Neural cell (in vitro differentiated cells): ENCODE measurements at regions not wholly inside any gene's neighbourhood (a gene's known extent, or its start where the extent isn't known, plus 50 kb on each side); places are given as distances from the start of the nearest gene placed in this dataset.

ENCODE experiments used
- EZH2 ChIP-seq: fragments of 200-600, 300-800 bp; shearing (Covaris generic), sonication (generic); IDR thresholded peaks from 2 replicates; pipeline ENCODE4 v1.6.1; 2014; ENCODE audit warnings: antibody characterized with exemption, low read length, borderline replicate concordance, mild to moderate bottlenecking; ENCODE audit not compliant: insufficient read depth, poor library complexity, severe bottlenecking
- POLR2AphosphoS5 ChIP-seq: IDR thresholded peaks from 2 replicates; pipeline ENCODE4 v1.6.1; 2012
- RAD21 ChIP-seq: fragments of 450-650 bp; conservative IDR thresholded peaks from 2 replicates; pipeline ENCODE4 v1.6.1; 2014; ENCODE audit warnings: antibody characterized with exemption, mild to moderate bottlenecking, moderate library complexity
- REST ChIP-seq: IDR thresholded peaks from 2 replicates; pipeline ENCODE4 v1.6.1; 2012; ENCODE audit warnings: borderline replicate concordance
- TAF1 ChIP-seq: IDR thresholded peaks from 2 replicates; pipeline ENCODE4 v1.6.1; 2012; ENCODE audit warnings: low read depth
- TF ChIP-seq, protein P1 (sequence below): fragments of 450-650 bp; IDR thresholded peaks from 2 replicates; pipeline ENCODE4 v1.5.1; 2014; ENCODE audit warnings: antibody characterized with exemption, mild to moderate bottlenecking, moderate library complexity; ENCODE audit not compliant: poor library complexity, severe bottlenecking

- TF ChIP-seq, protein P1, sequence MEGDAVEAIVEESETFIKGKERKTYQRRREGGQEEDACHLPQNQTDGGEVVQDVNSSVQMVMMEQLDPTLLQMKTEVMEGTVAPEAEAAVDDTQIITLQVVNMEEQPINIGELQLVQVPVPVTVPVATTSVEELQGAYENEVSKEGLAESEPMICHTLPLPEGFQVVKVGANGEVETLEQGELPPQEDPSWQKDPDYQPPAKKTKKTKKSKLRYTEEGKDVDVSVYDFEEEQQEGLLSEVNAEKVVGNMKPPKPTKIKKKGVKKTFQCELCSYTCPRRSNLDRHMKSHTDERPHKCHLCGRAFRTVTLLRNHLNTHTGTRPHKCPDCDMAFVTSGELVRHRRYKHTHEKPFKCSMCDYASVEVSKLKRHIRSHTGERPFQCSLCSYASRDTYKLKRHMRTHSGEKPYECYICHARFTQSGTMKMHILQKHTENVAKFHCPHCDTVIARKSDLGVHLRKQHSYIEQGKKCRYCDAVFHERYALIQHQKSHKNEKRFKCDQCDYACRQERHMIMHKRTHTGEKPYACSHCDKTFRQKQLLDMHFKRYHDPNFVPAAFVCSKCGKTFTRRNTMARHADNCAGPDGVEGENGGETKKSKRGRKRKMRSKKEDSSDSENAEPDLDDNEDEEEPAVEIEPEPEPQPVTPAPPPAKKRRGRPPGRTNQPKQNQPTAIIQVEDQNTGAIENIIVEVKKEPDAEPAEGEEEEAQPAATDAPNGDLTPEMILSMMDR = no peak
- TF ChIP-seq POLR2AphosphoS5 (no peak), EZH2 (no peak), TAF1 (no peak), REST (no peak), RAD21 (no peak)
These were observed 513.0 kb downstream of the SOX6 start for GRCh38 chr11:15843309-15843872.
